Right lobe of liver (tissue), 4 donors: ENCODE measurements at regions not wholly inside any gene's neighbourhood (a gene's known extent, or its start where the extent isn't known, plus 50 kb on each side); places are given as distances from the start of the nearest gene placed in this dataset.

ENCODE experiments used
- POLR2A ChIP-seq: fragments of 450-650 bp; IDR thresholded peaks from one replicate; pipeline ENCODE4 v1.6.1; 2017; ENCODE audit warnings: antibody characterized with exemption, mild to moderate bottlenecking
- TF ChIP-seq, protein P1 (sequence below), 4 donors: fragments of 200-600 bp in 3 of 4; fragments of 450-650 bp in 1 of 4; IDR thresholded peaks; one replicate each; pipeline versions ENCODE4 v1.5.1 to v1.8.0; 2016 to 2022; ENCODE audit warnings: antibody characterized with exemption in 4 of 4, mild to moderate bottlenecking in 2 of 4
- donor health status: DM: no; HTN: no; CAD: no.
- donor health status: DM: no; HTN: no; CAD: no.
- donor health status: DM: no; HTN: yes; CAD: no.

DNA sequence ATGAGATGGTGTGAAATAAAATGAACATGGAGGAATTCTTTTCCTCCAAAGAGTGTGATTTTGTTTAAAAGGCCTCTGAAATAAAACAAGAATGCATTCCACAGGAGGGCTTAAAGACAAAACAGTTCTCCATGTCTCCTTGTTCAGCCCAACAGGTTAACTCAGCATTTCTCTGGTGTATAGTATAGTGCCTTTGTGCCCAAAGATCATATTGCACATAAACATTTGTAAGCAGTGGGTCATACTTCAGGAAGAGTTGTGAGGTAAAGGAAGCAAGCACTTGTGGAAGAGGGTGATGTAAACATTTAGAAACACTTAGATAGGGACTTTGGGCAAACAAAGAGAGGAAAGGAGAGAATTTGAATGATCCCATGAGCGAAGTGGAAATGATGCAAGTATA, 433.9 kb downstream of the SIPA1L2 start:
- TF ChIP-seq, protein P1, sequence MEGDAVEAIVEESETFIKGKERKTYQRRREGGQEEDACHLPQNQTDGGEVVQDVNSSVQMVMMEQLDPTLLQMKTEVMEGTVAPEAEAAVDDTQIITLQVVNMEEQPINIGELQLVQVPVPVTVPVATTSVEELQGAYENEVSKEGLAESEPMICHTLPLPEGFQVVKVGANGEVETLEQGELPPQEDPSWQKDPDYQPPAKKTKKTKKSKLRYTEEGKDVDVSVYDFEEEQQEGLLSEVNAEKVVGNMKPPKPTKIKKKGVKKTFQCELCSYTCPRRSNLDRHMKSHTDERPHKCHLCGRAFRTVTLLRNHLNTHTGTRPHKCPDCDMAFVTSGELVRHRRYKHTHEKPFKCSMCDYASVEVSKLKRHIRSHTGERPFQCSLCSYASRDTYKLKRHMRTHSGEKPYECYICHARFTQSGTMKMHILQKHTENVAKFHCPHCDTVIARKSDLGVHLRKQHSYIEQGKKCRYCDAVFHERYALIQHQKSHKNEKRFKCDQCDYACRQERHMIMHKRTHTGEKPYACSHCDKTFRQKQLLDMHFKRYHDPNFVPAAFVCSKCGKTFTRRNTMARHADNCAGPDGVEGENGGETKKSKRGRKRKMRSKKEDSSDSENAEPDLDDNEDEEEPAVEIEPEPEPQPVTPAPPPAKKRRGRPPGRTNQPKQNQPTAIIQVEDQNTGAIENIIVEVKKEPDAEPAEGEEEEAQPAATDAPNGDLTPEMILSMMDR (IDR thresholded peaks at IDR 0.05) = no peak
- TF ChIP-seq POLR2A = no peak
